A673 (cell line): ENCODE measurements at regions not wholly inside any gene's neighbourhood (a gene's known extent, or its start where the extent isn't known, plus 50 kb on each side); places are given as distances from the start of the nearest gene placed in this dataset.

Experiments used
- EZH2 ChIP-seq: fragments of 200-600 bp; sonication (generic); IDR thresholded peaks from 2 replicates; pipeline ENCODE4 v1.6.1; 2017; ENCODE audit warnings: borderline replicate concordance, low read depth, mild to moderate bottlenecking, mixed read lengths, antibody characterized with exemption, low read length; ENCODE audit not compliant: poor library complexity, severe bottlenecking
- TF ChIP-seq, protein P1 (sequence below): fragments of 300-800, 200-600 bp; sonication (generic); conservative IDR thresholded peaks from 2 replicates; pipeline ENCODE4 v1.5.1; 2017; ENCODE audit warnings: low read depth, mild to moderate bottlenecking, antibody characterized with exemption, low read length, moderate library complexity, mixed read lengths

DNA sequence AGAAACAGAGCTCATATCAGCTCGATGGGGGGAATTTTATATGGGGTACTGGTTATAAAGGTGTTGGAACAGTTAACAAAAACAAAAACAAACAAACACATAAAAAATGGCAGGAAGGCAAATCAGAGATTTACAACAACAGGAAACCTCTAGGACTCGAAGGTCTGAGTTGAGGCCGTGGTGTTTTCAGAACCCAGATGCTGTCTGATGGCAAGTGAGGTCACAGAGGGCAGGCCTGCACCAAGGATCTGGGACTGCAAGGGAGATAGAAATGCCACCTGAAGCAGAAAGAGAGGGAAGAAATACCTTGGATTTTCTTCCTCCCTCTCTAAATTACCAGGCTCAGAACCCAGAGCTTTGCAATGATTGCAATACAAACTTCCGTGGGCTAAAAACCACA is 429.5 kb downstream of the ZNF521 start:
- TF ChIP-seq, protein P1, sequence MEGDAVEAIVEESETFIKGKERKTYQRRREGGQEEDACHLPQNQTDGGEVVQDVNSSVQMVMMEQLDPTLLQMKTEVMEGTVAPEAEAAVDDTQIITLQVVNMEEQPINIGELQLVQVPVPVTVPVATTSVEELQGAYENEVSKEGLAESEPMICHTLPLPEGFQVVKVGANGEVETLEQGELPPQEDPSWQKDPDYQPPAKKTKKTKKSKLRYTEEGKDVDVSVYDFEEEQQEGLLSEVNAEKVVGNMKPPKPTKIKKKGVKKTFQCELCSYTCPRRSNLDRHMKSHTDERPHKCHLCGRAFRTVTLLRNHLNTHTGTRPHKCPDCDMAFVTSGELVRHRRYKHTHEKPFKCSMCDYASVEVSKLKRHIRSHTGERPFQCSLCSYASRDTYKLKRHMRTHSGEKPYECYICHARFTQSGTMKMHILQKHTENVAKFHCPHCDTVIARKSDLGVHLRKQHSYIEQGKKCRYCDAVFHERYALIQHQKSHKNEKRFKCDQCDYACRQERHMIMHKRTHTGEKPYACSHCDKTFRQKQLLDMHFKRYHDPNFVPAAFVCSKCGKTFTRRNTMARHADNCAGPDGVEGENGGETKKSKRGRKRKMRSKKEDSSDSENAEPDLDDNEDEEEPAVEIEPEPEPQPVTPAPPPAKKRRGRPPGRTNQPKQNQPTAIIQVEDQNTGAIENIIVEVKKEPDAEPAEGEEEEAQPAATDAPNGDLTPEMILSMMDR: no peak
- no peak for TF ChIP-seq EZH2
